Eye (tissue), 1 donor: ENCODE measurements at regions not wholly inside any gene's neighbourhood (a gene's known extent, or its start where the extent isn't known, plus 50 kb on each side); places are given as distances from the start of the nearest gene placed in this dataset.
A peak's percentile ranks its signal among the peaks of the same experiment; 100 is the strongest.

ENCODE experiments used
- DNase-seq: peaks from one replicate; pipeline ENCODE4 v3.0.0-alpha.2; 2015

GRCh38 chr1:189834813-189835212, 642.9 kb downstream of the BRINP3 start:
- DNase-seq = no peak

DNA sequence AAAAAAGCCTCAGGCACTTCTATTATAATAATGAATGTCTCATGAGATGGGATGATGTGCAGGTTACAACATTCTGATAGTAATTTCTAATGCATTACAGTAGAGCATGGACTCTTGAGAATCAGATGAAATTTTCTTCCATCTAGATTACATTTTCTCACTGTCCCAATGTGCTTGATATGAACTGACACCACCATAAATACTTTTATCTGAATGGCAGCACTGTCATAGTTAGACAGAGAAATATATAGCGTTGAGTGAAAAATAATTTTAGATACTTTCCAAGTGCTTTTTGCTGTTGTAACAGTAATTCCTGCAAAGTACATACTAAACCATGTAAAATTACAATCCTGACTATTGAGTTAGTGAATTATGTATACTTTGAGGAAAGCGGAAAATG, 630.1 kb downstream of the BRINP3 start:
- DNase-seq = no peak

GRCh38 chr1:189851806-189852367, 625.8 kb downstream of the BRINP3 start:
- peak; percentile 19 for DNase-seq

- no peak for DNase-seq
Observed at GRCh38 chr1:189859385-189859977, 618.2 kb downstream of the BRINP3 start.

- DNase-seq = no peak
Observed at GRCh38 chr1:189866606-189867005, 611.1 kb downstream of the BRINP3 start.

DNA sequence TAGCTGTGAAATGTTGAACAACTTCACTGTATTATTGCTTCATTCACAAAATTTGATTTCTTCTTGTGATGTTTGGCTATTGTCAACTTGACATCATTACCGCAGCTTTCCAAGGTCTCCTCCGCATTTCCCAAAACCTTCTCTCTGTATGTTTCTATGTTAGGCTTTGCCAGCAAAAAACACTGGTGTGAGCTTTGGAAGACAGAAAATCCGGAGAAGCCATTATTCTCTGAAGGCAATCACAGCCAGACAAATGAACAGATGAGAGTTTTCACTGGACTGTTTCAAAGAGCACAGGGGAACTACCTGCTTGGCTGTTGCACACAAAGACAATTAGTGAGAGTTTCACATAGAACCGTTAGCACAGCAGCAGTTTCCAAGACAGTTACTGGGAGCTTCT, 609.6 kb downstream of the BRINP3 start:
- DNase-seq = no peak

GRCh38 chr1:189874715-189875435, 602.8 kb downstream of the BRINP3 start:
- DNase-seq = no peak

- no peak for DNase-seq
Observed at GRCh38 chr1:189880135-189880534, 597.5 kb downstream of the BRINP3 start.

- peak; percentile 84 for DNase-seq
Observed at GRCh38 chr1:189899686-189900425, 577.8 kb downstream of the BRINP3 start.

DNA sequence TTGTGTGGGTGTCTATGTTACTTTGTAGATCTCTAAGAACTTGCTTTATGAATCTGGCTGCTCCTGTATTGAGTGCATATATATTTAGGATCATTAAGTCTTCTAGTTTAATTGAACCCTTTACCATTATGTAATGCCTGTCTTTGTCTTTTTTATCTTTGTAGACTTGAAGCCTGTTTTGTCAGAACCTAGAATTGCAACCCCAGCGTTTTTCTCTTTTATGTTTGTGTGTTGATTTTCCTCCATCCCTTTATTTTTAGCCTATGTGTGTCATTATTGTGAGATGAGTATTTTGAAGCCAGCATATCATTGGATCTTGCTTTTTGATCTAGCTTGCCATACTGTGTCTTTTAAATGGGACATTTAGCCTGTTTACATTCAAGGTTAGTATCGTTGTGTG, 573.2 kb downstream of the BRINP3 start:
- no peak for DNase-seq

DNA sequence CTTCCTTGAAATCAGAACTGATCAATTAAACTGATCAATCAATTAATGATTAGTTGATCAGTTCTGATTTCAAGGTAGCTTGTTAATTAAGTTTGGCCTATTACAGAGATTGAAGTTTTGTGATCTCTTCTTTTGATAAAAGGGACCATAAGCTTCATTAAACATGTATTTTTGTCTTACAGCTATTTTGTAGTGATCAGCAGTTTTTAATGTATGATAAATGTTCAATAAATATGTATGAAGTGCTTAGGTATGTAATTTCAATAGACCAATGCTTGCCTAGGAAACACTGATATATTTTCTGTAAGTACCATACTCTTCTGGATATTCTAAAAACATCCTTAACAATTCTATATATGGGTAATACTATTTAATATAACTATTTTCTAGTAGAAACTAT, 569.6 kb downstream of the BRINP3 start:
- DNase-seq = no peak

DNA sequence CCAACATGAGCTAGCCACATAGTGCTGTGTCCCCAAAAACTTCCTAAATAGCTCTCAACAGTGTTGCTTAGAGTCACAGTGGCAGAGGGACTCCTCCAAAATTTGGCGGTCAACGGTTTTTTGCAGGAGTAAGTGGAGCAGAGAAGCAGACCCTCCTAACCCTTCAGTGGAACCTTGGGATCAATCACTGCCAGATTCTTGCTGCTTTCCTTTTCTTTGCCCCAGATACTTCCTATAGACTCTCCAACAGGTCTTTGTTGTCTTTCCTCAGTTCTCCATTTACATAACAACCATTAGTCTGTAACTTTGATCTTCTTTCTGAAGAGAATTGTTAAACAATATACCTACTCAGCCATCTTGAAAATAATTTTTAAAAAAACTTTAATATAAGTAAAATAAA, 556.1 kb downstream of the BRINP3 start:
- no peak for DNase-seq

DNA sequence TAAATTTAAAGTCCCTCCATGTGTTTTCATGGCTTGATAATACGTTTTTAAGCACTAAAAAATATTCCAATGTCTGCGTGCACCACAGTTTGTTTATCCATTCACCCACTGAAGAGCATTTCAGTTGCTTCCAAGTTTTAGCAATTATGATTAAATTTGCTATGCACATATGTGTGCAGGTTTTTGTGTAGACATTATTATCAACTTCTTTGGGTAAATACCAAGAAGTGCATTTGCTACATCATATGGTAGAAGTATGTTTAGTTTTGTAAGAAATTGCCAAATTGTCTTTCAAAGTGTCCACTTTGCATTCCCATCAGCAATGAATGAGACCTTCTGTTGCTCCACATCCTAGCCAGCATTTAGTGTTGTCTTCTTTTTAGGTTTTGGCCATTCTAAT, 550.0 kb downstream of the BRINP3 start:
- DNase-seq = no peak

- DNase-seq = no peak
Observed at GRCh38 chr1:189929501-189930099, 548.1 kb downstream of the BRINP3 start.

GRCh38 chr1:189936861-189937260, 540.8 kb downstream of the BRINP3 start:
- no peak for DNase-seq

GRCh38 chr1:189939967-189940366, 537.7 kb downstream of the BRINP3 start:
- DNase-seq = no peak

GRCh38 chr1:189941922-189942321, 535.7 kb downstream of the BRINP3 start:
- DNase-seq = no peak

DNA sequence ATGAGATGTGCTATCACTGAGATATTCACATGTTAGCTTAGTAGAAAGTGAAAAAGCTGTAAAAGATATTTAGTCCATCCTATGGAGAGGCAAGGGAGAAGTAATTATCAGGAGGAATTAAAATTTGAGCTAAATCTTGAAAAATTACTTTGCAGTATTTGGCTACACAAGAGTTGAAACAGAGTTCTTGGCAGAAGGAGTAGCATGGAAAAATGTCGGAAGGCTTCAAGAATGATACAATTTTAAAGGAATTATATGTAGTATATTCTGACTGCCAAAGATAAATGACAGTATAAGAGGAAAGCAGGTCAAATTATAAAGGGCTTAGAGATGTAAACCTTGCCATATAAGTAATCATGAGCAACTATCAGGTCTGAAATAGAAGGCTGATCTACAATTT, 518.9 kb downstream of the BRINP3 start:
- no peak for DNase-seq

DNA sequence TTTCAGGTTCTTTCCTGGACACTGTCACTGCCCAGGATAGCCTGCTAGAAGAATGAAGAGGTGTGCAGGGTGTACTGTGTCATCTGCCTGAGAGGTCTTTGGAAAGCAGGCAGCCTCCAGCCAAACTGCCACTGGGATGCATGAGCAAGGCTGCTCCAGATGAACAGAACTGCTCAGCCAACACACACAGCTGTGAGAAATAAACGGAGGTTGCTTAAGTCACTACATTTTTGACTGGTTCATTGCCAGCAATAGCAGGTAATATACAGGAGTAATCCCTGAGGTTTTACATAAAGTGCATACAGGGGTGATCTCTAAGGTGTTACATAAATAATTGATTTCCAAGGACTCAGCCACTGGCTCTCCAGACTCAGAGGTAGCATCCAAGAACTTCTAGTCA, 516.9 kb downstream of the BRINP3 start:
- DNase-seq = no peak

DNA sequence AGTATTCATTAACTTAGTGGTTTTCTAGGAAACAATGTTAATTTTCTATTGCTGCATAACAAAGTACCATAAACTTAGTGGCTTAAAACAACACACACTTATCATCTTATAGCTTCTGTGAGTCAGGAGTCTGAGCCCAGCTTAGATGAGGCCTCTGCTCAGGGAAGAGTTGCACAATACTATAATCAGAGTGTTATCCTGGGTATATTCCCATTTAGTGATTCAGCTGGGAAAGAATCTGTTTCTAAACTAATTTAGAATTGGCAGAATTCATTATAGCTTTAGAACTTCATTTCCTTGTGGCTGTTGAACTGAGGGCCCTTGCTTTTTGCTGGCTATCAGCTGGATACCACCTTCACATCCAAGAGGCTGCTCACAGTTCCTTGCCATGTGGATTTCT, 515.5 kb downstream of the BRINP3 start:
- DNase-seq = no peak

DNA sequence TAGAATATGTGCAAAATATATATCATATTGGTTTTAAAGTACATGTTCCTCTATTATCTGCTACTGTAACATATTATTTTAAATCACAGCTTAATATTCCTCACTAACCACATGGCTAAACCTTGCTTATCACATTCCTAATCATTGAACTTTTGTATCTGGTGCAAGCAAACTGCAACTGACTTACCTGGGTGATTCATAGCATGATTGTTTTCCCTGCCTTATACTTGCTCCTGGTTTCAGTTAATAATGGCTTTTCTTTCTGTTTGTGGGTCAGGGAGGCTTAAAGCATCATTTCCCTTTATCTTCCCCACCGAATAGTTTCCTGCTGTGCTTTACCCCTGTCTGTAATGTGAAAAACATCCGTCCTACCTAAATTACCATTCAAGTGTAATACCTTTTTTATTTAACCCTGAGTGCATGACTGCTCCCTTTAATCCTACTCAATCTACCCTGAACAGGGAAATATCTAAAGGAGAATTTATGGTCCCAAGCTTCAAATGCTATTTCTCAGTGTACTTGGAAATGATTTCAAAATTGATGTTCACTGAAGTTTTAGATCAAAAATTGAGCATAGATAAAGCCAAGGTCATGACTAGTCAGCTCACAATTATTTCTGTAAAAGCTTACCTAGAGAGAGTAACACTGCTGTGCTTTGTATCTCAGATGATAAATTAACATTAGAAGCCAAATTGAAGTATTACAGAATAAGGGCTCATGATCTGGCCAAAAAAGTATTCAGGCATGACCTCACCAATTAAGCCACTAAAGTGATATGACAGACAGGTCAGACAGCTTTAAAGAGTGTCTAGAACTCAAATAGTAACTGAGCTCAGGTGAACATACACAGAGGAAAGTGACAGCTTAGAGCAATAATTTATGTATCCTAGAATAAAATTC, 507.1 kb downstream of the BRINP3 start:
- DNase-seq = no peak

DNA sequence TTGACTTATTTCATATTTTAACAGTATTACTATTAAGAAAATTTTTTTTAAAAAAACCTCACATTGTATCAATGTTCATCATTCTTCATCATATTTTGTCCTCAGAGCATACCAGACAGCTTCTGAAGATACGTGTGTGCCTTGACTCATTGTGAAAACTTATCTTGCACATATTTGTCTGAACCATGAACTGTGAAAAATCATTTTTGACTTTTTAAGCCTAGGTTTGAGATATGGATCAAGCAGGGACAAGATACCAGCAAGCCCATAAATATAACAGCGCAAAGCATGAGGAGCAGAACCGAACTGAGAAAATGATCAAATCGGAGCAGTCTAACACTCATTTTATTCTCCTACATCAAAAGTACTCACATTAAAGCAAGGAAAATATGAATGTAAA, 506.0 kb downstream of the BRINP3 start:
- no peak for DNase-seq
